ENCODE measurements at regions not wholly inside any gene's neighbourhood (a gene's known extent, or its start where the extent isn't known, plus 50 kb on each side); places are given as distances from the start of the nearest gene placed in this dataset.

- H3K27me3 ChIP-seq (ENCODE audit: insufficient read depth, low read depth, low read length) = no peaks in the 10 kb centered on the region
- no peaks in the 10 kb centered on the region for H4K20me1 ChIP-seq (ENCODE audit: insufficient read depth)
- no peak overlapping the region for H2AFZ ChIP-seq (ENCODE audit: low read depth, low read length)
- peaks cover 3% of the 10 kb centered on the region for H3F3A ChIP-seq (ENCODE audit: insufficient read depth, low read length, poor library complexity, severe bottlenecking)
- H3K9me3 ChIP-seq (ENCODE audit: low read length) = no peaks in the 10 kb centered on the region
- no peak overlapping the region for H3K9ac ChIP-seq (ENCODE audit: low read length)
- H3K4me3 ChIP-seq (ENCODE audit: low read length) = no peak overlapping the region
- H3K79me2 ChIP-seq (replicated peaks; ENCODE audit: insufficient read depth, low read length) = no peaks in the 10 kb centered on the region
- H3K36me3 ChIP-seq (ENCODE audit: insufficient read depth, low read length) = no peaks in the 10 kb centered on the region
- H3K4me2 ChIP-seq (ENCODE audit: low read length) = no peak overlapping the region
- no peaks in the 10 kb centered on the region for H3K9me2 ChIP-seq (ENCODE audit: insufficient read depth, low read length)
- no peak overlapping the region for H3K27ac ChIP-seq (ENCODE audit: low read length)
- TF ChIP-seq SMC3 (conservative IDR thresholded peaks at IDR 0.05; ENCODE audit: poor library complexity) = no peak
- TF ChIP-seq POLR2AphosphoS5 (IDR thresholded peaks at IDR 0.05) = no peak
- TF ChIP-seq TAF1 (IDR thresholded peaks at IDR 0.05; ENCODE audit: low read depth) = no peak
- no peak for TF ChIP-seq MXI1 (conservative IDR thresholded peaks at IDR 0.05; ENCODE audit: poor library complexity, severe bottlenecking)
- no peak for TF ChIP-seq EP300 (conservative IDR thresholded peaks at IDR 0.05; ENCODE audit: poor library complexity, severe bottlenecking)
- no peak for TF ChIP-seq REST (IDR thresholded peaks at IDR 0.05; ENCODE audit: borderline replicate concordance)
- TF ChIP-seq CTCF (IDR thresholded peaks at IDR 0.05; ENCODE audit: poor library complexity, severe bottlenecking) = no peak
- TF ChIP-seq EZH2 (IDR thresholded peaks at IDR 0.05; ENCODE audit: borderline replicate concordance, insufficient read depth, low read length, poor library complexity, severe bottlenecking) = no peak
- no peak for TF ChIP-seq RAD21 (conservative IDR thresholded peaks at IDR 0.05)
Measured at GRCh38 chr14:40119321-40119720, 687.1 kb upstream of the FBXO33 start.

- Histone ChIP-seq H3K9me3 (ENCODE audit: low read length) (no peaks in the 10 kb centered on the region), H3K27ac (ENCODE audit: low read length) (no peak overlapping the region), H3K27me3 (ENCODE audit: insufficient read depth, low read depth, low read length) (no peaks in the 10 kb centered on the region), H4K20me1 (ENCODE audit: insufficient read depth) (no peaks in the 10 kb centered on the region), H3K9me2 (ENCODE audit: insufficient read depth, low read length) (no peaks in the 10 kb centered on the region), H3K79me2 (replicated peaks; ENCODE audit: insufficient read depth, low read length) (no peaks in the 10 kb centered on the region), H3K9ac (ENCODE audit: low read length) (no peak overlapping the region), H3K4me2 (ENCODE audit: low read length) (no peak overlapping the region), H3F3A (ENCODE audit: insufficient read depth, low read length, poor library complexity, severe bottlenecking) (no peaks in the 10 kb centered on the region), H2AFZ (ENCODE audit: low read depth, low read length) (no peak overlapping the region), H3K36me3 (ENCODE audit: insufficient read depth, low read length) (no peaks in the 10 kb centered on the region), H3K4me3 (ENCODE audit: low read length) (no peak overlapping the region)
- TF ChIP-seq RAD21 (conservative IDR thresholded peaks at IDR 0.05) (no peak), POLR2AphosphoS5 (IDR thresholded peaks at IDR 0.05) (no peak), MXI1 (conservative IDR thresholded peaks at IDR 0.05; ENCODE audit: poor library complexity, severe bottlenecking) (no peak)
Measured at GRCh38 chr14:40115583-40115982, 683.4 kb upstream of the FBXO33 start.

- Histone ChIP-seq H3K27me3 (ENCODE audit: insufficient read depth, low read depth, low read length) (no peaks in the 10 kb centered on the region), H3K4me3 (ENCODE audit: low read length) (no peak overlapping the region), H3K9ac (ENCODE audit: low read length) (no peak overlapping the region), H4K20me1 (ENCODE audit: insufficient read depth) (no peaks in the 10 kb centered on the region), H3K9me3 (ENCODE audit: low read length) (no peaks in the 10 kb centered on the region), H3K79me2 (replicated peaks; ENCODE audit: insufficient read depth, low read length) (no peaks in the 10 kb centered on the region), H3K9me2 (ENCODE audit: insufficient read depth, low read length) (no peaks in the 10 kb centered on the region), H3K36me3 (ENCODE audit: insufficient read depth, low read length) (no peaks in the 10 kb centered on the region), H3K4me2 (ENCODE audit: low read length) (no peak overlapping the region), H3F3A (ENCODE audit: insufficient read depth, low read length, poor library complexity, severe bottlenecking) (no peaks in the 10 kb centered on the region), H3K27ac (ENCODE audit: low read length) (no peak overlapping the region), H2AFZ (ENCODE audit: low read depth, low read length) (no peak overlapping the region)
- TF ChIP-seq REST (IDR thresholded peaks at IDR 0.05; ENCODE audit: borderline replicate concordance) (no peak), POLR2AphosphoS5 (IDR thresholded peaks at IDR 0.05) (no peak), CTCF (IDR thresholded peaks at IDR 0.05; ENCODE audit: poor library complexity, severe bottlenecking) (no peak), MXI1 (conservative IDR thresholded peaks at IDR 0.05; ENCODE audit: poor library complexity, severe bottlenecking) (no peak), RAD21 (conservative IDR thresholded peaks at IDR 0.05) (no peak), TAF1 (IDR thresholded peaks at IDR 0.05; ENCODE audit: low read depth) (no peak), EP300 (conservative IDR thresholded peaks at IDR 0.05; ENCODE audit: poor library complexity, severe bottlenecking) (no peak), SMC3 (conservative IDR thresholded peaks at IDR 0.05; ENCODE audit: poor library complexity) (no peak), EZH2 (IDR thresholded peaks at IDR 0.05; ENCODE audit: borderline replicate concordance, insufficient read depth, low read length, poor library complexity, severe bottlenecking) (no peak)
Measured at GRCh38 chr14:40113671-40114070, 681.4 kb upstream of the FBXO33 start.

Measured in neural cell (in vitro differentiated cells).